NCI-H446 treated with DMSO at 0.1 percent for 48 hours (cell line): ENCODE measurements at regions not wholly inside any gene's neighbourhood (a gene's known extent, or its start where the extent isn't known, plus 50 kb on each side); places are given as distances from the start of the nearest gene placed in this dataset.
"Not testable (repeated sequence)": the region's sequence is repeated elsewhere in the genome, so short reads cannot be mapped to it uniquely, and the experiment has no call there.

ENCODE experiments used
- DNase-seq: peaks from one replicate; lab custom pipeline; 2025; lab: John Stamatoyannopoulos, UW

DNA sequence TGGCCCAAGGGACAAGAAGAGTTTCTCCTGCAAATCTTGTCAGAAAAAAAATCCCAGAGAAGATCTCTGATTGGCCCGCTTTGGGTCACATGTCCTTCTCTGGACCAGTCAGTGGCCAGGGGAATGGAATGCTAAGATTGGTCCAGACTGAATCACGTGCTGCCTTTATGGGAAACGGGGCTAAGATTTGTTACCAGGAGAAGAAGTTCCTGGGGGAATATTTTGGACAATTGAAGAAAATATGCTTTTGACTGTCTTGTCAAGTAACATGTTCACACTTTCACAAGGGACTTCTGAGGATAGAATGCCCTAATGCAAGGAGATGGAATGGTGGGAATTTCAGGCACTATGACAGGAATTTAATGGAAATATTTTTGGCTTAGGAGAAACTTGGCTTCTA is 74.1 kb upstream of the SH3PXD2B start:
- DNase-seq: no peak

DNA sequence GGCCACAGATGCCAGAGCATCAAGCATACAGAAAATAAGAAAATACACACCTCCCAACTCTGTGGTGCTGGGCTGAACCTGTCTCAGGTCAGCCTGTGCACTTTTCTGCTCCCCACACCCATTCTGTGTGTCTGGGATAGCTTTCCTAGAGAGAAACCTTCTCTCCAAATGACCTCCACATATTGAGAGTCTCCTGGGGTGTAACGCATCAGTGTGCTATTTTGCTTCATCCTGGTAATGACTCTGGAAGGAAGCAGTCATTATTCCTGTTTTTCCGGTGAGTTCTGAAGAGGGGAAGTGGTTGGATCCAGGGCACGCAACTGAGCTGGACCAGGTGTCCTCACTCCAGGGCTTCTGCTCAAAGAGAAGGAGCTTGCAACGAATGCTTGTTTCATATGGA is 73.2 kb upstream of the SH3PXD2B start:
- no peak for DNase-seq

DNA sequence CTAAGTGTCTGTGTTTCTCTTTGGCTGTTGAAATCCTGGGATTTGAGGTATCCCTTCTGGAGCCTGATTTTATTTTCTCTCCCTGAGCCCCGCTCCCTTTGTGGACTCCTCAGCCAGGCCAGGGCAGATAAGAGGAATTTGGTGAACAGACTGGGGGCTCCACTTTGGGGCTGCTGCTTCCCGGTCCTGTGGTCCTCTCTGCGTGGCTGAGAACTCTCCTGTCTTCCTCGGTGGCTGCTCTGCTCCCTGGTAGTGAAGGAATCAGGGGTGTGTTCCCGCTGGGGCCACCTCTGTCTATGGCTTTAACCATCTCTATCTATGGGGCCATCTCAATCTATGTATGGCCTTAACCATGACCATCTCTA is 71.7 kb upstream of the SH3PXD2B start:
- no peak for DNase-seq

GRCh38 chr5:172525307-172525995 is 71.1 kb upstream of the SH3PXD2B start:
- DNase-seq: no peak

DNA sequence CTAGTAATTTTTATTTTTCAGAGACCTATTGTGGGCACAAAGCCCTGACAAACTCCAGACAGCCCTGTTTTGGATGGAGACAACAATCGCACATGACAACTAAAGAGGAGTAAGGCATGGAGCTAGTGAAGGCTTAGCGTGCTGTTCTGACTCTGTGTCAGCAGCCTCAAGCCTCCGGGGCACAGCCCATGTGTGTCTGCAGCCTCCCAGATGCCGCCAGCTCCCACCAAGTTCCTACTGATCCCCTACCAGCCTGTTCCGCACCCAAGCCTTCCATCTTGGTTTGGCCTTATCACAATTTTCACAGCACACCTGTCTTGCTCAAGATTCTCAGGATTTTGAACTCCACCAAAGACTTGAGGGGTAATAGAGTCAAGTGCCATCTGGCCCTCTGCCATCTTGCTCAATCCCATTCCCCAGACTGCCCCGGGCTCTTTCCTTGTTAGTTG is 70.3 kb upstream of the SH3PXD2B start:
- DNase-seq: no peak

- DNase-seq: no peak
Observed at GRCh38 chr5:172523146-172523745, 68.9 kb upstream of the SH3PXD2B start.

DNA sequence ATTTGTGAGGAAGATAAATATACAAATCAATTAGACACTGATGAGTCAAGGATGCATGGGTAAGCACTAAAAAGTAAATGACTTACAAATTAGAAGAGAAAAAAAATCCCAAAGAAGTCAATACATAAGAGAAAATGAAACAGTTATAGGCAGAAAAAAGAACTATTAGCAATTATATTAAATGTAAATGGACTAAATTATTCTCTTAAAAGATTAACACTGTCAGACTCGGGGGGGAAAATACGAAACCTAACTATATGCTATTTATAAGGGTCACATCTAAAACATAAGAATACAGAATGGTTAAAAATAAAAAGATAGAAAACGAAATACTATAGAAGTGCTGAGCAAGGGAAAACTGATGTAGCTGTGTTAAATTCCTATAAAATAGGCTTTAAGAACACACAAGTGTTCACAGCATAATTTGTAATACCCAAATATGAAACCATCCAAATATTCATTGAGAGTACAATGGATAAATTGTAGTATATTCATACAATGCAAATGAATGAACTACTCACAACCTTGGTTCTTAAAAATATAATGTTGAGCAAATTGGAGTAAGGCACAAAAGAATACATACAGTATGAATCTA is 67.1 kb upstream of the SH3PXD2B start:
- no peak for DNase-seq

GRCh38 chr5:172511952-172512351 is 57.6 kb upstream of the SH3PXD2B start:
- DNase-seq: no peak

DNA sequence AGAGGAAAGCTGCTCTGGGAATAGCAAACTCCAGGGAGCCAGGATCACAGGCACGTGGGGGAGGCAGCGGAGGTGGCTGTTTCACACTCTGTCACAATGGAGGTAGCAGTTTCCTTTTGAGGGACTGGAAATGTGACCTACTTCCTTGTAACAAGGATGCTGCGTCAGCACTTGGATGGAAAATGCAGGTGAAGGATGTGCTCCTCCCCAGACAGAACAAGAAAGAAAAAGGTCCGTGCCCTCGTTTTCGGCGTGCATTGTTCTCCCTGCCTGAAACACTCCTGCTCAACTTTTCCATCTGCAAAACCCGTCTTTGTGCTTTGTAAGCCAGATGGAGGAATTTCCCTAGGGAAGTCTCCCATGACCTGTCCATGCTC is 55.1 kb upstream of the SH3PXD2B start:
- DNase-seq: no peak

- no peak for DNase-seq
Observed at GRCh38 chr5:172508471-172509404, 54.4 kb upstream of the SH3PXD2B start.

DNA sequence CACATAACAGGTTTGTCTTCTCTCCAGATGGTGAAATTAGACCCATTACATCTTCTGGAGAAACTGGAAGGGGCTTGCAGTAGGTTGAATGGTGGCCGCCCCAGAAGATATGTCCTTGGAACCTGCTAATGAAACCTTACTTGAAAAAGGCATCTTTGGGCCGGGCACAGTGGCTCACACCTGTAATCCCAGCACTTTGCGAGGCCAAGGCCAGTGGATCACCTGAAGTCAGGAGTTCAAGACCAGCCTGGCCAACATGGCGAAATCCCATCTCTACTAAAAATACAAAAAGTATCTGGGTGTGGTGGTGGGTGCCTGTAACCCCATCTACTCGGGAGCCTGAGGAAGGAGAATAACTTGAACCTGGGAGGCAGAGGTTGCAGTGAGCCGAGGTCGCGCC is 53.2 kb upstream of the SH3PXD2B start:
- DNase-seq: not testable (repeated sequence)

GRCh38 chr5:172506921-172507320 is 52.6 kb upstream of the SH3PXD2B start:
- no peak for DNase-seq

- DNase-seq: no peak
Observed at GRCh38 chr5:172506251-172506650, 51.9 kb upstream of the SH3PXD2B start.

DNA sequence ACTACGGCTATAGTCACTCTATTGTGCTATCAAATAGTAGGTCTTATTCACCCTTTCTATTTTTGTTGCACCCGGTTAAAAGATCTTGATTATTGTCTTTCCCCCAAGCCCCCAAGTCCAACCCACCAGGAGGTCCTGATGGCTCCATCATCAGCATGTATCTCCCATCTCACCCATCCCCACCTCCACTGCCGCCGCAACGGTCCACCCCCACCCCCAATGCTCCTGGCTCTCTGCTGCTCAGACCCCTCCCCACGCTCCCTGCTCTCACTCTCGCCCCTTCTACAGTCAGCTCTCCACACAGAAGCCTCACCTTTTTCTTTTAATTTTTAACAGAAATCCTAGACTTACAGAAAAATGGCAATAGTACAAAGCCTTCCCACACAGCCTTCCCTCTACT is 51.5 kb upstream of the SH3PXD2B start:
- no peak for DNase-seq

- no peak for DNase-seq
Observed at GRCh38 chr5:172505403-172505759, 51.1 kb upstream of the SH3PXD2B start.

GRCh38 chr5:172504701-172505402 is 50.5 kb upstream of the SH3PXD2B start:
- no peak for DNase-seq

GRCh38 chr5:172503925-172504700 is 49.8 kb upstream of the SH3PXD2B start:
- DNase-seq: no peak
